A549 (cell line): ENCODE measurements at regions not wholly inside any gene's neighbourhood (a gene's known extent, or its start where the extent isn't known, plus 50 kb on each side); places are given as distances from the start of the nearest gene placed in this dataset.

Experiments used
- ATAC-seq, 2 experiments: fragments of 200-7000 bp in 1 of 2; fragments of >200 bp in 1 of 2; cut with Nextera tagmentation in 1 of 2; cut with Tn5 transposase in 1 of 2; 3 replicates each; pipeline versions ENCODE4 v1.8.0 to v1.9.1; 2018 to 2020; ENCODE audit warnings: mild to moderate bottlenecking in 1 of 2, moderate library complexity in 1 of 2
- CTCF ChIA-PET: fragments of 300-600 bp; sonication (Branson Sonifier 250); formaldehyde crosslinking; extraction: SDS; loops from one replicate; lab custom pipeline; 2021; ENCODE audit warnings: antibody characterized with exemption, inconsistent platforms; lab: Yijun Ruan, JAX
- POLR2A ChIA-PET: fragments of 350-600 bp; formaldehyde crosslinking; extraction: SDS; loops from one replicate; lab custom pipeline; 2021; ENCODE audit warnings: antibody characterized with exemption, inconsistent platforms; lab: Yijun Ruan, JAX
- DNase-seq, 2 experiments: peaks; one replicate each; pipeline versions ENCODE4 v3.0.0 to v3.0.0-alpha.2; 2011 to 2016; ENCODE audit warnings: low read depth in 1 of 2, low spot score in 1 of 2
- FAIRE-seq: peaks from 2 replicates; lab custom pipeline; 2011; peaks lifted over from hg19 to GRCh38; lab: Jason Lieb, UNC
- H3K27ac ChIP-seq, 2 experiments: fragments of >200 bp; sonication (Bioruptor Twin); formaldehyde crosslinking; 3 replicates each; pipeline ENCODE4 v1.5.1; 2016 to 2017
- H3K4me1 ChIP-seq: fragments of >200 bp; sonication (Bioruptor Twin); formaldehyde crosslinking; 3 replicates; pipeline ENCODE4 v1.6.1; 2016
- H3K4me2 ChIP-seq: fragments of >200 bp; sonication (Bioruptor Twin); formaldehyde crosslinking; 3 replicates; pipeline ENCODE4 v1.6.1; 2016
- H3K4me3 ChIP-seq: fragments of >200 bp; sonication (Bioruptor Twin); formaldehyde crosslinking; 3 replicates; pipeline ENCODE4 v1.5.1; 2016
- H3K9me3 ChIP-seq: fragments of >200 bp; sonication (Bioruptor Twin); formaldehyde crosslinking; 3 replicates; pipeline ENCODE4 v1.6.1; 2016
- BHLHE40 ChIP-seq: IDR thresholded peaks from 2 replicates; pipeline ENCODE4 v1.6.1; 2012; ENCODE audit warnings: low read depth, low read length, inconsistent platforms
- CBX2 ChIP-seq: fragments of 200-600 bp; sonication (generic); IDR thresholded peaks from 2 replicates; pipeline ENCODE4 v1.6.1; 2016; ENCODE audit warnings: low read depth, mild to moderate bottlenecking, borderline replicate concordance
- CBX8 ChIP-seq: fragments of 200-600 bp; sonication (generic); IDR thresholded peaks from 2 replicates; pipeline ENCODE4 v1.6.1; 2016
- E2F6 ChIP-seq: IDR thresholded peaks from 2 replicates; pipeline ENCODE4 v1.6.1; 2012; ENCODE audit warnings: low read depth, borderline replicate concordance
- EHF ChIP-seq: fragments of 250-450 bp; sonication (Bioruptor Pico); IDR thresholded peaks from 2 replicates; pipeline ENCODE4 v1.5.0; 2020; ENCODE audit warnings: mild to moderate bottlenecking
- FOSB ChIP-seq: fragments of 250-450 bp; sonication (Bioruptor Pico); IDR thresholded peaks from 2 replicates; pipeline ENCODE4 v1.5.0; 2020; ENCODE audit warnings: mild to moderate bottlenecking, moderate library complexity
- FOSL2 ChIP-seq, 2 experiments: fragments of 450-650 bp in 1 of 2; fragments of >200 bp in 1 of 2; sonication (Bioruptor Twin) in 1 of 2; formaldehyde crosslinking; IDR thresholded peaks; 2 replicates each; pipeline versions ENCODE4 v1.5.0 to v1.6.1; 2016 to 2020; ENCODE audit warnings: mild to moderate bottlenecking in 1 of 2, moderate library complexity in 1 of 2
- GATA3 ChIP-seq: IDR thresholded peaks from 2 replicates; pipeline ENCODE4 v1.6.1; 2012; ENCODE audit warnings: borderline replicate concordance
- HDAC2 ChIP-seq: fragments of 200-600 bp; sonication (generic); IDR thresholded peaks from 2 replicates; pipeline ENCODE4 v1.6.1; 2016
- HEYL ChIP-seq: fragments of 250-450 bp; sonication (Bioruptor Pico); IDR thresholded peaks from 2 replicates; pipeline ENCODE4 v1.8.0; 2021; ENCODE audit warnings: mild to moderate bottlenecking, moderate library complexity
- HMGXB4 ChIP-seq: fragments of 250-450 bp; sonication (Bioruptor Pico); IDR thresholded peaks from 2 replicates; pipeline ENCODE4 v1.5.0; 2021; ENCODE audit warnings: mild to moderate bottlenecking, moderate library complexity, borderline replicate concordance
- HOXA7 ChIP-seq: fragments of 250-450 bp; sonication (Bioruptor Pico); IDR thresholded peaks from 2 replicates; pipeline ENCODE4 v1.5.0; 2020; ENCODE audit warnings: mild to moderate bottlenecking, moderate library complexity
- HOXB13 ChIP-seq: fragments of 250-450 bp; sonication (Bioruptor Pico); IDR thresholded peaks from 2 replicates; pipeline ENCODE4 v1.5.0; 2020; ENCODE audit warnings: low read depth, mild to moderate bottlenecking, moderate library complexity
- HOXB5 ChIP-seq: fragments of 250-450 bp; sonication (Bioruptor Pico); IDR thresholded peaks from 2 replicates; pipeline ENCODE4 v1.5.0; 2020; ENCODE audit warnings: mild to moderate bottlenecking, moderate library complexity
- JUN ChIP-seq, 2 experiments: fragments of >200 bp; sonication (Bioruptor Twin); formaldehyde crosslinking; IDR thresholded peaks; 2 replicates in 1 of 2; 3 replicates in 1 of 2; pipeline ENCODE4 v1.6.1; 2016 to 2017
- JUNB ChIP-seq: fragments of >200 bp; sonication (Bioruptor Twin); formaldehyde crosslinking; IDR thresholded peaks from 2 replicates; pipeline ENCODE4 v1.6.1; 2016
- MAFK ChIP-seq: fragments of 450-650 bp; IDR thresholded peaks from 2 replicates; pipeline ENCODE4 v1.6.1; 2014; ENCODE audit not compliant: partially characterized antibody
- NFE2L2 ChIP-seq: fragments of 150-350 bp; conservative IDR thresholded peaks from 2 replicates; pipeline ENCODE4 v1.6.1; 2014; ENCODE audit warnings: low read length
- NPAS2 ChIP-seq: fragments of 250-450 bp; sonication (Bioruptor Pico); IDR thresholded peaks from 2 replicates; pipeline ENCODE4 v1.8.0; 2022; ENCODE audit warnings: mild to moderate bottlenecking, moderate library complexity, borderline replicate concordance
- NR3C1 ChIP-seq: fragments of >200 bp; sonication (Bioruptor Twin); formaldehyde crosslinking; IDR thresholded peaks from 3 replicates; pipeline ENCODE4 v1.6.1; 2017
- PBX3 ChIP-seq: IDR thresholded peaks from 2 replicates; pipeline ENCODE4 v1.6.1; 2012
- POLR2AphosphoS2 ChIP-seq: conservative IDR thresholded peaks from 2 replicates; pipeline ENCODE4 v1.6.1; 2012; ENCODE audit warnings: low read length, improper control_type of control experiment, inconsistent platforms
- RARB ChIP-seq: fragments of 250-450 bp; sonication (Bioruptor Pico); IDR thresholded peaks from 2 replicates; pipeline ENCODE4 v1.8.0; 2021; ENCODE audit warnings: mild to moderate bottlenecking, moderate library complexity
- RFX5 ChIP-seq: fragments of 450-650 bp; IDR thresholded peaks from 2 replicates; pipeline ENCODE4 v1.7.1; 2014; ENCODE audit warnings: antibody characterized with exemption, mild to moderate bottlenecking, moderate library complexity
- RNF2 ChIP-seq: fragments of 200-600 bp; sonication (generic); IDR thresholded peaks from 2 replicates; pipeline ENCODE4 v1.6.1; 2016; ENCODE audit warnings: low read depth, mild to moderate bottlenecking, antibody characterized with exemption, moderate library complexity, borderline replicate concordance
- SMC3 ChIP-seq: fragments of >200 bp; sonication (Bioruptor Twin); formaldehyde crosslinking; IDR thresholded peaks from 3 replicates; pipeline ENCODE4 v1.6.1; 2018; ENCODE audit warnings: inconsistent platforms
- SREBF2 ChIP-seq: fragments of 450-650 bp; IDR thresholded peaks from 2 replicates; pipeline ENCODE4 v1.6.1; 2014; ENCODE audit warnings: mild to moderate bottlenecking, moderate library complexity
- TFCP2L1 ChIP-seq: fragments of 250-450 bp; sonication (Bioruptor Pico); IDR thresholded peaks from 2 replicates; pipeline ENCODE4 v1.5.0; 2021; ENCODE audit warnings: mild to moderate bottlenecking
- TP53 ChIP-seq: fragments of 250-450 bp; sonication (Bioruptor Pico); IDR thresholded peaks from 2 replicates; pipeline ENCODE4 v1.5.0; 2021; ENCODE audit warnings: mild to moderate bottlenecking, moderate library complexity
- ZFP36 ChIP-seq: fragments of 450-650 bp; IDR thresholded peaks from 2 replicates; pipeline ENCODE4 v1.6.1; 2014; ENCODE audit warnings: borderline replicate concordance; ENCODE audit not compliant: partially characterized antibody
- ZNF302 ChIP-seq: fragments of 250-450 bp; sonication (Bioruptor Pico); IDR thresholded peaks from 2 replicates; pipeline ENCODE4 v1.9.0; 2021; ENCODE audit warnings: inconsistent platforms, mild to moderate bottlenecking, moderate library complexity
- WGBS: methylation state at CpG from one replicate; pipeline ENCODE4 v1.1.6; 2017; ENCODE audit errors: missing lambda C conversion rate; 5-methylcytosine and 5-hydroxymethylcytosine counted together

- CTCF ChIA-PET, result no interaction called here
- ATAC-seq (no peak), FAIRE-seq (no peak), DNase-seq (no peak)
- no peak overlapping the region for H3K27ac ChIP-seq
- H3K4me2 ChIP-seq, result no peak overlapping the region
- H3K9me3 ChIP-seq, result no peaks in the 10 kb centered on the region
- WGBS, result 14% methylated on average over 3 of the region's 3 CpGs
- TF ChIP-seq TFCP2L1 (CRISPR knock-in tag) (no peak), FOSL2 (IDR thresholded peaks at IDR 0.05) (no peak), FOSL2 (CRISPR knock-in tag; IDR thresholded peaks at IDR 0.05) (no peak), SMC3 (no peak), RNF2 (no peak), TP53 (CRISPR knock-in tag) (no peak), E2F6 (no peak), JUNB (no peak), HEYL (CRISPR knock-in tag) (no peak), JUN (IDR thresholded peaks at IDR 0.05) (no peak), HDAC2 (no peak), FOSB (CRISPR knock-in tag) (no peak), ZNF302 (no peak), PBX3 (no peak), NPAS2 (CRISPR knock-in tag) (no peak), HMGXB4 (no peak), NR3C1 (no peak), RARB (no peak), BHLHE40 (no peak), NFE2L2 (no peak), HOXB13 (CRISPR knock-in tag) (no peak)
- no peaks in the 10 kb centered on the region for H3K4me1 ChIP-seq
- H3K4me3 ChIP-seq, result no peak overlapping the region
- POLR2A ChIA-PET, result no interaction called here
Observed at GRCh38 chr16:26524846-26525245, 541.9 kb upstream of the C16orf82 start.

GRCh38 chr16:26525856-26526255 lies 540.9 kb upstream of the C16orf82 start:
- Histone ChIP-seq H3K9me3 (no peaks in the 10 kb centered on the region), H3K4me2 (no peak overlapping the region), H3K4me3 (no peak overlapping the region), H3K27ac (no peak overlapping the region), H3K4me1 (no peaks in the 10 kb centered on the region)
- POLR2A ChIA-PET, result no interaction called here
- DNase-seq (no peak), ATAC-seq (no peak), FAIRE-seq (no peak)
- TF ChIP-seq SREBF2 (no peak), ZFP36 (no peak), GATA3 (no peak), POLR2AphosphoS2 (no peak), JUNB (no peak), CBX8 (no peak), TFCP2L1 (CRISPR knock-in tag) (no peak), MAFK (no peak), NR3C1 (no peak), HOXA7 (CRISPR knock-in tag) (no peak), HDAC2 (no peak), E2F6 (no peak), CBX2 (no peak), HOXB13 (CRISPR knock-in tag) (no peak), SMC3 (no peak), EHF (no peak), RFX5 (no peak), HOXB5 (CRISPR knock-in tag) (no peak), RNF2 (no peak), RARB (no peak)
- CTCF ChIA-PET, result no interaction called here
